Fibroblast of mammary gland (primary cell): ENCODE measurements at regions not wholly inside any gene's neighbourhood (a gene's known extent, or its start where the extent isn't known, plus 50 kb on each side); places are given as distances from the start of the nearest gene placed in this dataset.

Experiments used
- DNase-seq: peaks from one replicate; pipeline ENCODE4 v3.0.0-alpha.2; 2010; ENCODE audit warnings: low read depth
- H3K4me3 ChIP-seq: 2 replicates; pipeline ENCODE4 v1.5.1; 2011; ENCODE audit warnings: low read depth, mild to moderate bottlenecking, low read length, moderate library complexity; ENCODE audit not compliant: control insufficient read depth
- CTCF ChIP-seq: conservative IDR thresholded peaks from 2 replicates; pipeline ENCODE4 v1.5.1; 2011; ENCODE audit warnings: low read depth, low read length, inconsistent platforms; ENCODE audit not compliant: control insufficient read depth, insufficient read depth

DNA sequence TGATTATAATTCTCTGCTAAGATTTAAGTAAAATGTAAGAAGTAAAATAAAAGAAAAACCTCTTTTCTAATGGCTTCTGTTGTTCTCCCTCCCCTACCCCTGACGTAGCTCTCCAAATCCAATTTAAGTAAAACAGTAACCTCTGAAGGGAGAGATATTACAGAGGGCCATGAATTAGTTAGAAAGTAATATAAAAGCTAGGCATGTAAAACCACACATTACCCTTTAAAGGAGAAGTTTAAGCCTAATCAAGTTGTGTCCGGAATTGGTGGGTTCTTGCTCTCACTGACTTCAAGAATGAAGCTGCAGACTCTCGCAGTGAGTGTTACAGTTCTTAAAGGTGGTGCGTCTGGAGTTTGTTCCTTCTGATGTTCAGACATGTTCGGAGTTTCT lies 116.9 kb upstream of the SCN7A start:
- H3K4me3 ChIP-seq = no peak overlapping the region
- DNase-seq = no peak
- no peak for TF ChIP-seq CTCF

GRCh38 chr2:166610180-166610912 lies 116.3 kb upstream of the SCN7A start:
- H3K4me3 ChIP-seq = no peak overlapping the region
- no peak for DNase-seq
- no peak for TF ChIP-seq CTCF

DNA sequence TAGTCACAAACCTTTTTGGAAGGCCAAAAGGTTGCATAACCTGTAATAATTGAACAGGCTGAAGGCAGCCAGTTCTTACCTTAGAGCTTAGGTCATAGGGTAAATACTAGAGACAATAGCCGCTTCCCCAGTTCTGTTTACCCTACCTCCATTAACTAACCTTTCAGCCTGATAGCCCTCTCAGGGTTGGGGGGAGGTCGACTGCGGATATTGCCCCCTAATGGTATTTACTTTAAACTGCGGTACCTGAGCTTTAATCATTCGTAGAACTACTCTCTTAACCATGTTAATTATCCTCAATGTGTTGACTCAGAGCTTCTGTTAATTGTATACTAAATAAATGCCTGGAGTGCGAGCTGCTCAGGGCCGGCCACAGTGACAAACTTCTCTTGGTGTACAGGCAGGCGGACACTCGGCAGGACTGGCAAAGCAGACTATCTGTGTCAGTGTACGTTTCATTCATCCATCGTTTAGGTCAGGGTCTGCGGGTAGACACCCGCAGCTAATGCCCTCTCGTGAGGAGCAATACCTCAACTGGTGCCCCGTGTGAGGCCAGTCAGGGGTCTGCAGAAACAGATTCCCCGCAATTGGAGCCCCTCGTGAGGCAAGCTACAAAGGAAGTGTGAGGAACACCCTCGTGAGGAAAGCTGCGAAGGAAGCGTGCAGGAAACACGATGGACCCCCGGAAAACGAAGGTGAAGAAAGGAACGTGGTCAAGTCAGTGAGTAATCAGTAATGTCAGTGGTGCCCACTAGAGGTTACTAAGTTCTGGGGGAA lies 115.3 kb upstream of the SCN7A start:
- H3K4me3 ChIP-seq = no peak overlapping the region
- DNase-seq = no peak
- no peak for TF ChIP-seq CTCF

GRCh38 chr2:166607880-166608279 lies 113.8 kb upstream of the SCN7A start:
- no peak overlapping the region for H3K4me3 ChIP-seq
- no peak for DNase-seq
- no peak for TF ChIP-seq CTCF

DNA sequence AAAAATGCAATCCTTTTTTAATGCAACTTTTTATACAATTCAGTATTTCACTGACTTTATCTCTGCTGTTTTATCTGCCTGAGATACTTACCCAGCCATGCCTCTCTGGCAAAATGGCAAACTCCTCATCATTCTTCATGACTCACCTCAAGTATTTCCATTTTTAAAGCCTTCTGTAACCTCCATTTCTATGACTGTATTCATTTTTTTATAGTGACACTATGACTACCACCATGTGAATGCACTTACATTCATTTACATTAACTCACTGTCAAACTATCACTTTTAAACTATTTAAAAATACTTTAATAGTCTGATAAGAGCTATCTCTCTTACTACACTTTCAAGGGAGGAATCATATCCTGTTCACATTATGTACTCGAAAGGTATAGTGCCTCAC lies 99.4 kb upstream of the SCN7A start:
- DNase-seq = peak; percentile 76
- TF ChIP-seq CTCF = no peak

GRCh38 chr2:166592750-166593149 lies 98.7 kb upstream of the SCN7A start:
- no peak overlapping the region for H3K4me3 ChIP-seq
- DNase-seq = no peak
- no peak for TF ChIP-seq CTCF

More for the DNA sequence above, 99.4 kb upstream of the SCN7A start:
- no peak overlapping the region for H3K4me3 ChIP-seq

DNA sequence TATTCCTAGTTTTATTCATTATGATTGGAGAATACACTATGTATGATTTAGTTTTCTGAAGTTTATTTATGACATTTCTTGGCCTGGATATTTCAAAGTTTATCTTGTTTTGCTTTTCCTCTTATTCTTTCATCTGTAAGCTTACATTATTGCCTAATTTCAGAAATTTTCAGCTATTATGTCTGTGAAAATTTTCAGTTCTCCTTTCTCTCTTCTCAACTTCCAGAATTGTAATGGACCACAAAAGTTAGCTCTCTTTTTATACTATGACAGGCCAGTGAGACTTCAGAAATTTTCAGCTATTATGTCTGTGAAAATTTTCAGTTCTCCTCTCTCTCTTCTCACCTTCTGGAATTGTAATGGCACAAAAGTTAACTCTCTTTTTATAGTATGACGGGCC lies 97.2 kb upstream of the SCN7A start:
- TF ChIP-seq CTCF = no peak
- no peak overlapping the region for H3K4me3 ChIP-seq
- no peak for DNase-seq
